AG04450 (cell line): ENCODE measurements at regions not wholly inside any gene's neighbourhood (a gene's known extent, or its start where the extent isn't known, plus 50 kb on each side); places are given as distances from the start of the nearest gene placed in this dataset.

Source experiments
- CTCF ChIA-PET: fragments of 300-600, 350-600 bp; formaldehyde crosslinking; extraction: SDS; loops from one replicate; lab custom pipeline; 2022; ENCODE audit warnings: antibody characterized with exemption, inconsistent platforms; lab: Charles Lee
- POLR2A ChIA-PET: fragments of 350-600 bp; formaldehyde crosslinking; extraction: SDS; loops from one replicate; lab custom pipeline; 2021; ENCODE audit warnings: antibody characterized with exemption, inconsistent platforms; lab: Yijun Ruan, JAX
- DNase-seq: peaks from one replicate; pipeline ENCODE4 v3.0.0-alpha.2; 2011; ENCODE audit warnings: low read depth, low spot score
- H3K27ac ChIP-seq: one replicate; pipeline ENCODE4 v1.5.1; 2012; ENCODE audit warnings: low read depth, low read length, control low read depth
- H3K27me3 ChIP-seq: one replicate; pipeline ENCODE4 v1.6.0; 2012; ENCODE audit warnings: low read length; ENCODE audit not compliant: control insufficient read depth, insufficient read depth
- H3K4me3 ChIP-seq: 2 replicates; pipeline ENCODE4 v1.5.1; 2011; ENCODE audit warnings: mild to moderate bottlenecking, low read depth, low read length, control low read depth
- H3K9me3 ChIP-seq: 2 replicates; pipeline ENCODE4 v1.5.1; 2012; ENCODE audit warnings: low read length; ENCODE audit not compliant: control insufficient read depth, insufficient read depth
- TF ChIP-seq, protein P1 (sequence below): IDR thresholded peaks from 2 replicates; pipeline ENCODE4 v1.5.1; 2011; ENCODE audit warnings: low read depth, low read length, control low read depth, inconsistent platforms

DNA sequence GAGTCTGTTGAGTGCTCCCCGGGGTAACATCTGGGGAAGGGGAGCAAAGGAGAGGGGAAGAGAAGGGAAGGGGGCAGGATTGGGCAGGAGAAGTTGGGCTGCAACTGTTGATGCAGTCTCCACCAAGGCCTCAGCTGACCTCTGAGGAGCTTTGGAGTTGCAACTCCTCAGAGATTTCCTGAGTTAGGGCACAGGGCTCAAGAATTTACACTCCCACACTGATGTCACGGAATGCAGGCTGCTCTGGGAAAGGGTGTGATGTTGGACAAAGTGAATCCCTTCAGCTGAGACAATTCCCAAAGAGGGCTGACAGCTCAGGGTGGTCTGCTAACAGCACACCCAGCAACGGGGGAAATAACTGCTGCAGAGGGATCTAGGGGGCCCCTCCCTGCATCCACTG, 295.6 kb downstream of the PCNX1 start:
- no peak for DNase-seq
- H3K9me3 ChIP-seq, result no peaks in the 10 kb centered on the region
- POLR2A ChIA-PET, result no interaction called here
- H3K27ac ChIP-seq, result no peak overlapping the region
- no peak overlapping the region for H3K4me3 ChIP-seq
- H3K27me3 ChIP-seq, result no peaks in the 10 kb centered on the region
- CTCF ChIA-PET, result interaction anchor here (2.0 kb wide), 1 partner anchor 36 kb away, joined by 6 read pairs; no protein-coding TSS in a partner anchor
- TF ChIP-seq, protein P1, sequence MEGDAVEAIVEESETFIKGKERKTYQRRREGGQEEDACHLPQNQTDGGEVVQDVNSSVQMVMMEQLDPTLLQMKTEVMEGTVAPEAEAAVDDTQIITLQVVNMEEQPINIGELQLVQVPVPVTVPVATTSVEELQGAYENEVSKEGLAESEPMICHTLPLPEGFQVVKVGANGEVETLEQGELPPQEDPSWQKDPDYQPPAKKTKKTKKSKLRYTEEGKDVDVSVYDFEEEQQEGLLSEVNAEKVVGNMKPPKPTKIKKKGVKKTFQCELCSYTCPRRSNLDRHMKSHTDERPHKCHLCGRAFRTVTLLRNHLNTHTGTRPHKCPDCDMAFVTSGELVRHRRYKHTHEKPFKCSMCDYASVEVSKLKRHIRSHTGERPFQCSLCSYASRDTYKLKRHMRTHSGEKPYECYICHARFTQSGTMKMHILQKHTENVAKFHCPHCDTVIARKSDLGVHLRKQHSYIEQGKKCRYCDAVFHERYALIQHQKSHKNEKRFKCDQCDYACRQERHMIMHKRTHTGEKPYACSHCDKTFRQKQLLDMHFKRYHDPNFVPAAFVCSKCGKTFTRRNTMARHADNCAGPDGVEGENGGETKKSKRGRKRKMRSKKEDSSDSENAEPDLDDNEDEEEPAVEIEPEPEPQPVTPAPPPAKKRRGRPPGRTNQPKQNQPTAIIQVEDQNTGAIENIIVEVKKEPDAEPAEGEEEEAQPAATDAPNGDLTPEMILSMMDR, result no peak

DNA sequence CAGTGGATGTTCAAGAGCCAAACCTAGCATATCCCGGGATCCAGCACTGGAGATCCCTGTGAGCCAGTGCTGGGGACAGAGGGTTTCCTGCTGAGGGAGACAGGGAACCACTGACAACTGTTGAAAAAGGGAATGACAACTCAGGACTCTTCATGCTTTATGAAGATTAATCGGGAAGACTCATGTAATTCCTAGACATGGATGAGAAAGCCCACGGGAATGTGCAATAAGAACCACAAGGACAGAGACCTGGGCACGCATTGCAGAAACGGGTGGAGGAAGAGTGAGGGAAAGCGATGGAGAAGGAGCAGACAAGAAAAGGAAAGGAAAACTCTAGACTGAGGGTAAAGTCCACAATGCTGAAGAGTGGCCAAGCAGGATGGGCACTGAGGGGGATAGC, 296.0 kb downstream of the PCNX1 start:
- Histone ChIP-seq H3K9me3 (no peaks in the 10 kb centered on the region), H3K27ac (no peak overlapping the region), H3K4me3 (no peak overlapping the region), H3K27me3 (no peaks in the 10 kb centered on the region)
- no peak for DNase-seq
- POLR2A ChIA-PET, result no interaction called here
- TF ChIP-seq, protein P1, result no peak
- CTCF ChIA-PET, result interaction anchor here (2.0 kb wide), 1 partner anchor 37 kb away, joined by 6 read pairs; no protein-coding TSS in a partner anchor

DNA sequence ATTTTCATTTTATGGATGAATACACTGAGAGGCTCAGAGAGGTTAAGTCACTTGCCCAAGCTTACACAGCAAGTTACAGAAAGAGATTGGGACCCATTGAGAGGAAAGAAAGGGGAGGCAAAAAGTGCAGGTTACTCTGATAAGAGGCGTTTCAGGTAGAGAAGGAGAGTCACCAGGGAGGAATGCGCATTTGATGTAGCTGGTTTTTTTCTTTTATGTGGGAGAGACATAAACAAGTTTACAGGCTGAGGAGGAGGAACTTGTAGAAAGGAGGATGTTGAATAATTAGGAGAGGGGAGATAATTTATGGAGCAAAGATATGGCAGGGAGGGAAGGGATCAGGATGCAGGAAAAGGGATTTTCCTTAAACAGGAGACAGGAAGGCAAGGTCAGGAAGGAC, 297.0 kb downstream of the PCNX1 start:
- H3K4me3 ChIP-seq, result no peak overlapping the region
- TF ChIP-seq, protein P1, result no peak
- H3K27me3 ChIP-seq, result no peaks in the 10 kb centered on the region
- H3K27ac ChIP-seq, result no peak overlapping the region
- CTCF ChIA-PET, result no interaction called here
- H3K9me3 ChIP-seq, result no peaks in the 10 kb centered on the region
- POLR2A ChIA-PET, result no interaction called here
- DNase-seq, result no peak

DNA sequence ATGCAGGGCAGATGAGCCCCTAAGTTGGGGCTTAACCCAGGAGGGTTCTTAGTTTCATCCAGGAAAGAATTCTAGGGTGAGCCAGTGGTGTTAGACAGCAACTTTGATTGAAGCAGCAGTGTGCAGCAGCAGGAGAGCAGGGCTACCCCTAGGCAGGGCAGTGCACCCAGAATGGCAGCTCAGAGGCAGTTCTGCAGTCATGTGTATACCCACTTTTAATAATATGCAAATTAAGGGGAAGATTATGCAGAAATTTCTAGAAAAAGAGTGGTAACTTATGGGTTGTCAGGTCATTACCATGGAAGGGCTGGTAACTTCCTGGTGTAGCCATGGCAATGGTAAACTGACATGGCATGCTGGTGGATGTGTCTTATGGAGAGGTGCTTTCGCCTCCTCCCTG, 297.5 kb downstream of the PCNX1 start:
- H3K27me3 ChIP-seq, result no peaks in the 10 kb centered on the region
- H3K9me3 ChIP-seq, result no peaks in the 10 kb centered on the region
- CTCF ChIA-PET, result no interaction called here
- no peak overlapping the region for H3K4me3 ChIP-seq
- POLR2A ChIA-PET, result no interaction called here
- TF ChIP-seq, protein P1, result no peak
- no peak for DNase-seq
- H3K27ac ChIP-seq, result no peak overlapping the region

DNA sequence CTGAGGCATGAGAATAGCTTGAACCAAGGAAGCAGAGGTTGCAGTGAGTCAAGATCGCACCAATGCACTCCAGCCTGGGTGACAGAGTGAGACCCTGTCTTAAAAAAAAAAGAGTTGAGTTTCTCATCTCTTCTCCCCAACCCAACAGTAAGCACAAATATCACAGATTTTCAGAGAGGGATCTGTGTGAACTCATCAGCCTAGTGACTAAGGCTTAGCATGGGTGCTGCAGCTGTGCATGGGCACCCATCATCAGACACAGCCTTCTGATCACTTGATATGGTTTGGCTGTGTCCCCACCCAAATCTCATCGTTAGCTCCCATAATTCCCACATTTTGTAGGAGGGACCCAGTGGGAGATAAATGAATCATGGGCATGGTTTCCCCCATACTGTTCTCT, 298.9 kb downstream of the PCNX1 start:
- H3K27me3 ChIP-seq, result no peaks in the 10 kb centered on the region
- H3K9me3 ChIP-seq, result no peaks in the 10 kb centered on the region
- ChIA-PET CTCF (interaction anchor here (1.1 kb wide), 1 partner anchor 40 kb away, joined by 3 read pairs; no protein-coding TSS in a partner anchor), POLR2A (no interaction called here)
- DNase-seq, result no peak
- no peak overlapping the region for H3K4me3 ChIP-seq
- TF ChIP-seq, protein P1, result no peak
- no peak overlapping the region for H3K27ac ChIP-seq
